Central memory CD4-positive, alpha-beta T cell (primary cell): ENCODE measurements at regions not wholly inside any gene's neighbourhood (a gene's known extent, or its start where the extent isn't known, plus 50 kb on each side); places are given as distances from the start of the nearest gene placed in this dataset.
"Not testable (repeated sequence)": the region's sequence is repeated elsewhere in the genome, so short reads cannot be mapped to it uniquely, and the experiment has no call there.

Source experiments
- DNase-seq: peaks from one replicate; pipeline ENCODE4 v3.0.0; 2022

DNA sequence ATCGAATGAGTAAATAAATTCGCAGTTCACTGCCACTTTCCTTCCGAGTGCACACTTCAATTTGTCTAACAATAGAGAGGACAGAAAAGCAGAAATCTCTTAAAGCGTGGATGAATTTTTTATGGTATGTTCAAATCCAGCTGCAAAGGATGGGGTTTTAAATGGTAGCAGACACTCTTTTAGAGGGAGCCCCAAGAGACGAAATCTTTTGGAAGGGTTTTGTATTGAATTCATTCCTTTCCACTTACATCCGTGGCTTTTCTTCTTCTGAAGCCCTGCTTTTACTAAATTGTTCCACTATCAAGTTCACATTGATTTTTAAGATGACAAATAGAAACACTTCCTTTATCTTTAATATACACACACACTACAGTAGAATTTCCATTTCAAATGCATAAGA, 680.7 kb downstream of the NR4A2 start:
- no peak for DNase-seq

- DNase-seq = no peak
Measured at GRCh38 chr2:155645791-155646190, 686.7 kb downstream of the NR4A2 start.

GRCh38 chr2:155643056-155643775, 689.3 kb downstream of the NR4A2 start:
- DNase-seq = no peak

GRCh38 chr2:155633887-155634570, 698.5 kb downstream of the NR4A2 start:
- DNase-seq = no peak

- DNase-seq = no peak
Measured at GRCh38 chr2:155633060-155633839, 699.3 kb downstream of the NR4A2 start.

GRCh38 chr2:155630760-155631159, 701.8 kb downstream of the NR4A2 start:
- no peak for DNase-seq

DNA sequence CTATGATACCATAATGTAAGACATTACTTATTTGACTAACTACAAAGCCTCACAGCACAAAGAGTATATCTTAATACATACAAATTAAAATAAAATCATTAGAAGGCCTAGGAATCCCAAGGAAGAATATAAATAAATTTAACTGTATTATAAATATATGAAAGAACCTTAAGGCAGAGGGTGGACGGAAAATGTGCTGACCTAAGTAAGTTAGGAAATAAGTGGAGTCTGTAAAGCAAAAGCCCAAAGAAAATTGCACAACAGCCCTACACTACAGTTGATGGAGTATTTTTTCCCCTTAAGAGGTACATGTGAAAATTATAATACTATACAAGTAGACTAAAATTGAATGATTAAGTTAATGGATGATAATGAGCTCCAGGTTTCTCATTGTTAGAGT, 710.1 kb downstream of the NR4A2 start:
- no peak for DNase-seq

GRCh38 chr2:155600914-155601760, 731.4 kb downstream of the NR4A2 start:
- DNase-seq = no peak

GRCh38 chr2:155600296-155600695, 732.2 kb downstream of the NR4A2 start:
- no peak for DNase-seq

DNA sequence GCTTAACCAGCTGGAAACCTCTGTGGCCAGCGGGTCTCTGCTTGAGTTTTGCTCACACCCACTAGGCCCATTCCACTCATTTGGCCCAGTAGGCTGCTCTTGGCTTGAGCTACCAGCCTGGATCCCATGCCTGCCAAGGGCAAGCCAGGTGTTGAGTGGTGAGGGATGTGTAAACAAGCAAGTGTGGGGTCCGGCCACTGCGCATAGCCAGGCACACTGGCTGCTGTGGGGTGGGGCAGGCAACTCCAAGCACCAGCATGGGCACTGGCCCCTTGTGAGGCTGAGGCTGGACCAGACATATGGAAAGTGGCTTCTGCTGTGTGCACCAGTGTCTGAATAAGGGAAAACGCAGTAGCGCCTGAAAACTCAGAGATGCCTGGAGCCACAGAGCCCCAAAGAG, 732.7 kb downstream of the NR4A2 start:
- no peak for DNase-seq

- DNase-seq = no peak
Measured at GRCh38 chr2:155583674-155584195, 748.8 kb downstream of the NR4A2 start.

- no peak for DNase-seq
Measured at GRCh38 chr2:155574941-155575340, 757.6 kb downstream of the NR4A2 start.

DNA sequence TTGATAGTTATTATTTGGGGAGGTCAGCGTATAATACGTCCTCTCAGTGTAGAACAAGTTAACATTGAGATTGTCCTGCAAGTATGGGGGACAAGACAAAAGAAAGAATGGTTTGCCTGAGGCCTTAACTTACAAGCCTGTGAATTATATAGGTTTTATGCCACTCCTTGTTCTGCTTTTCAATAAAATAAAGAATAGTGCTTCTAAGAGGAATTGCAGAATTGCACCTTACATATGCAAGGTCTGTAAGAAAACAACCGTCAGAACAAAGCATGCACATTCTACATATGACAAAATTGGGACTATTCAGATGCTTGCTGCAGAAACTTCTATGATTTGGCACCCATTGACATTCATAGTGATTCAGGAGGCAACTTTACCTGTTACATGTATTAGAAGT, 785.0 kb downstream of the NR4A2 start:
- DNase-seq = no peak

GRCh38 chr2:155546721-155547555, 785.6 kb downstream of the NR4A2 start:
- DNase-seq = no peak

GRCh38 chr2:155539028-155539427, 793.5 kb downstream of the NR4A2 start:
- not testable (repeated sequence) for DNase-seq

- no peak for DNase-seq
Measured at GRCh38 chr2:155528034-155528433, 804.5 kb downstream of the NR4A2 start.

- no peak for DNase-seq
Measured at GRCh38 chr2:155525199-155525598, 807.3 kb downstream of the NR4A2 start.

DNA sequence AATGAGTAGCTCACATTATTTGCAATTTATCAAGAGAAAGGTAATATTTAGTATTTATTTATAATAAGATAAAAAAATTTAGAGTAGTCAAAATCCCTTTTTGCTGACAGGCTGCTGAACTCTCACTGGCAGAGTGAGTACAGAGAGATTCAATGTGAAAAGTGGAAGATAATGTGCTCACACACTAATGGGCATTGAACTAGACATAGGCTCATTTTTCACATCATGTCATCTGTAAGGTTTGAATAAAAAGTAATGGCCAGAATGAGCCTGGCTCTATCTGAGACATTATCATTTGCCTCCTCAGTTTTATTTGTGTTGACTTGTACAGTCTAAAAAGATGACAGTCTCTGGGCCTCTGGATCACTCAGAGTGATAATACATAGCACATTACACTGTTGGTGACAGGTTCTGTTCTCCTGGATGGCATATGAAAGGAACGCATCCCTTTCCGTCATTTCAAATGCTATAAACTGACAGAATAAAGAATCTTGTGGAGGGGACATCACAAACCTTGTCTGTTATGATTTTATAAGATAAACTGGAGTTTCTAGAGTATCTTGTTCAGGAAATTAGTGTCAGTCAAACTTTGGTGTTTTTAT, 812.9 kb downstream of the NR4A2 start:
- DNase-seq = no peak

DNA sequence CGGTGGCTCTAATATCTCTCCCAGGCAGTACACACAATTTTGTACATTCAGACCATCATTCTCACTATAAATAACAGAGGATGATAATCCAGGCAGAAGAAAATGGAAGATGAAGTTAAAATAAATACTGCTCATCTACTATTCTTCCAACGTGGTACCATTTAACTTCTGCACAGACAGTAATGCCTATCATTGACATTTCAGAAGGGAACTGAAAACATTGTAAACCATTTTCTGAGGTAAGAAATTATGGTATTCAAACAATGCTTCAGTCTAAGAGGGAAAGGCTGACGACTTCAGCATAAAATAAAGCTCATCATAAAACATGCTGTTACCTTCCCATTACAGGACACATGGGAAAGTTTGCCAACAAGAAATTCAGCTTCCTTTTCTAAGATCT, 814.4 kb downstream of the NR4A2 start:
- DNase-seq = no peak

GRCh38 chr2:155517362-155517761, 815.2 kb downstream of the NR4A2 start:
- no peak for DNase-seq

- DNase-seq = no peak
Measured at GRCh38 chr2:155513248-155513647, 814.8 kb downstream of the KCNJ3 start.
